ENCODE measurements at regions not wholly inside any gene's neighbourhood (a gene's known extent, or its start where the extent isn't known, plus 50 kb on each side); places are given as distances from the start of the nearest gene placed in this dataset.

GRCh38 chr13:65410791-65411190, 1819.3 kb downstream of the PCDH9 start:
- TF ChIP-seq ZNF114 (CRISPR knock-in tag; IDR thresholded peaks at IDR 0.05) (no peak), CREB1 (CRISPR knock-in tag; IDR thresholded peaks at IDR 0.05; ENCODE audit: low read depth) (no peak), CTCF (conservative IDR thresholded peaks at IDR 0.05; ENCODE audit: low read depth in 2 of 2) (no peak), ZNF331 (CRISPR knock-in tag; IDR thresholded peaks at IDR 0.05; ENCODE audit: low read depth) (no peak), STAT1 (IDR thresholded peaks at IDR 0.05; ENCODE audit: unreplicated experiment) (no peak), NANOG (IDR thresholded peaks at IDR 0.05; ENCODE audit: borderline replicate concordance) (no peak), JUNB (IDR thresholded peaks at IDR 0.05; ENCODE audit: unreplicated experiment) (no peak), EZH2phosphoT487 (IDR thresholded peaks at IDR 0.05; ENCODE audit: unreplicated experiment) (no peak), ZNF462 (CRISPR knock-in tag; IDR thresholded peaks at IDR 0.05) (no peak), POLR2AphosphoS5 (IDR thresholded peaks at IDR 0.05; ENCODE audit: low read depth) (no peak), EZH2 (IDR thresholded peaks at IDR 0.05; ENCODE audit: low read depth, unreplicated experiment) (no peak), REST (IDR thresholded peaks at IDR 0.05; ENCODE audit: unreplicated experiment) (no peak), ETS1 (IDR thresholded peaks at IDR 0.05) (no peak)
- no peak overlapping the region for H3K4me3 Mint-ChIP-seq
- Histone ChIP-seq H4K20me1 (replicated peaks; ENCODE audit: insufficient read depth) (no peaks in the 10 kb centered on the region), H3K4me2 (no peak overlapping the region), H3K4me3 (no peak overlapping the region), H2AFZ (no peak overlapping the region), H3K9me2 (ENCODE audit: insufficient read depth) (no peaks in the 10 kb centered on the region), H3K36me3 (ENCODE audit: insufficient read depth) (no peaks in the 10 kb centered on the region), H3F3A (replicated peaks; ENCODE audit: low read depth) (no peaks in the 10 kb centered on the region), H3K27me3 (ENCODE audit: insufficient read depth) (no peaks in the 10 kb centered on the region), H3K4me1 (ENCODE audit: insufficient read depth) (no peaks in the 10 kb centered on the region), H3K27ac (ENCODE audit: low read depth) (no peak overlapping the region), H3K79me2 (replicated peaks; ENCODE audit: insufficient read depth) (no peaks in the 10 kb centered on the region)
- no peak for ATAC-seq
- H3K27me3 Mint-ChIP-seq (ENCODE audit: insufficient read depth, low read depth, poor library complexity): no peaks in the 10 kb centered on the region
- DNase-seq (ENCODE audit: low spot score): no peak
- no peak overlapping the region for H3K27ac Mint-ChIP-seq
- no peaks in the 10 kb centered on the region for H3K36me3 Mint-ChIP-seq (ENCODE audit: low read depth)
- H3K4me1 Mint-ChIP-seq: peaks cover 10% of the 10 kb centered on the region; the same call in 2 of the 3 replicates
- H3K9me3 Mint-ChIP-seq: peaks cover 2% of the 10 kb centered on the region; the same call in 1 of the 3 replicates

All from GM23338 (cell line).